LNCaP clone FGC (cell line): ENCODE measurements at regions not wholly inside any gene's neighbourhood (a gene's known extent, or its start where the extent isn't known, plus 50 kb on each side); places are given as distances from the start of the nearest gene placed in this dataset.

Experiments
- DNase-seq: peaks from one replicate; pipeline ENCODE4 v3.0.0-alpha.2; 2011; ENCODE audit warnings: low read depth
- H3K4me3 ChIP-seq: 2 replicates; pipeline ENCODE4 v1.5.1; 2011; ENCODE audit warnings: mild to moderate bottlenecking, low read depth, low read length, control low read depth
- CTCF ChIP-seq: IDR thresholded peaks from 2 replicates; pipeline ENCODE4 v1.5.1; 2012; ENCODE audit warnings: mild to moderate bottlenecking; ENCODE audit not compliant: control insufficient read depth, insufficient read depth; ENCODE audit errors: extremely low read depth

DNA sequence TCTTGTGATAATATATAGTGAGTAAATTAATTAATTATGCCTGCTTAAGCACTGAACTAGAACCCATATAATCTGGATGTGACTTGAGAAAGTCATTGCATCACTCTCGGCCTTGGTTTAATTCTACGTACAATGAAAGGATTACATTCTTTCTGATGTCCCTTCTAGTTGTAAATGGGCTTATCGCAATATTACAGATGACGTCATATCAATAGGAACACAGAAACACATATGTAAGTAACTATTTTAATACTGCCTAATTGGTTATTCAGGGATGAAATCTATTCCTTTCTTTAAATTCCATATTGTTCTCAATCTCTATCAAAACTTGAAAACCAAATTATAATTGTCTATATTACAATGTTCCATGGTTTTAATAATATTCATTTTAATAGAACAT, 504.6 kb downstream of the PRR32 start:
- no peak for TF ChIP-seq CTCF
- DNase-seq, result no peak
- H3K4me3 ChIP-seq, result no peak overlapping the region
